Astrocyte of the spinal cord (primary cell): ENCODE measurements at regions not wholly inside any gene's neighbourhood (a gene's known extent, or its start where the extent isn't known, plus 50 kb on each side); places are given as distances from the start of the nearest gene placed in this dataset.
A peak's percentile ranks its signal among the peaks of the same experiment; 100 is the strongest.
"Not testable (repeated sequence)": the region's sequence is repeated elsewhere in the genome, so short reads cannot be mapped to it uniquely, and the experiment has no call there.

Experiments used
- DNase-seq: peaks from one replicate; pipeline ENCODE4 v3.0.0; 2011; ENCODE audit warnings: low read depth, low spot score
- H3K4me3 ChIP-seq: 2 replicates; pipeline ENCODE4 v1.5.1; 2011; ENCODE audit warnings: low read depth, mild to moderate bottlenecking, low read length, moderate library complexity
- in situ Hi-C: cut with HindIII; loops from 2 replicates; pipeline ENCODE4 v1.10.0; 2017; ENCODE audit warnings: low sequenced_read_pairs
- TF ChIP-seq, protein P1 (sequence below): IDR thresholded peaks from 2 replicates; pipeline ENCODE4 v1.5.1; 2012; ENCODE audit warnings: low read depth, mild to moderate bottlenecking, low read length, inconsistent platforms

DNA sequence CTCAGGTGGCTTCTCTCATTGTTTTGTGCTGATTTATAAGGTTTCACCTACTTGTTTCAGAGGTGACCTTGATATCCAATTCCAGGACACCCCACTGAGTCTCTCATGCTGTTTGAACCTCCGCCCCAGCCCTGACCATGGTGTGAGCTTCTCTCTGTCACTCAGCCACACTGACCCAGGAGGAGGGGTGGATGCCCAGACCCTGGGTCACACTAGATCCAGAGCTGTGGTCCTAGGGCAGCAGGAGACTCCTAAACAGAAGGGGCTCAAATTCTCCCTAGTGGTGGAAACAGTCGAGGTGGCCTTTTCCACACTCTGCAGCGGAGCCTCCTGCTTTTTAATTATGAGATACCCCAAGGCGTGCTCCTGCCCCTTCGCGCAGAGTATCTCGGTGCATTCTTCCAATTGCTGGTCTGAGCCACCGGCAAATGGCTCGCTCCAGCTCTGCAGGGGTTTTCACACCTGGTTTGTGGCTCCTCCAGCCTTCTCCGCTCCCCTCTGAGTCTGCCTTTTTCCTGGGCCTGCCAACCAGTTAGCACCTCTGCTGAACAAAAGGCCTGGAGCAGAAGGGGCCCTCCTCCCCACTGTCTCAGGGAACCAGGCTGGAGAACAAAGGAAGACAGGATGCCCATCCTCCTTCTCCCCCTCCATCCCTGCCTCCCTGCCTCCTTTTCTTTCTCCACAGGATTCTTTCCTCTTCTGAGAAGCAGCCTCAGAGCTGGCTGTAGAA lies 147.3 kb upstream of the SPRED2 start:
- in situ Hi-C loops, result no loop called here
- no peak for DNase-seq
- TF ChIP-seq, protein P1, sequence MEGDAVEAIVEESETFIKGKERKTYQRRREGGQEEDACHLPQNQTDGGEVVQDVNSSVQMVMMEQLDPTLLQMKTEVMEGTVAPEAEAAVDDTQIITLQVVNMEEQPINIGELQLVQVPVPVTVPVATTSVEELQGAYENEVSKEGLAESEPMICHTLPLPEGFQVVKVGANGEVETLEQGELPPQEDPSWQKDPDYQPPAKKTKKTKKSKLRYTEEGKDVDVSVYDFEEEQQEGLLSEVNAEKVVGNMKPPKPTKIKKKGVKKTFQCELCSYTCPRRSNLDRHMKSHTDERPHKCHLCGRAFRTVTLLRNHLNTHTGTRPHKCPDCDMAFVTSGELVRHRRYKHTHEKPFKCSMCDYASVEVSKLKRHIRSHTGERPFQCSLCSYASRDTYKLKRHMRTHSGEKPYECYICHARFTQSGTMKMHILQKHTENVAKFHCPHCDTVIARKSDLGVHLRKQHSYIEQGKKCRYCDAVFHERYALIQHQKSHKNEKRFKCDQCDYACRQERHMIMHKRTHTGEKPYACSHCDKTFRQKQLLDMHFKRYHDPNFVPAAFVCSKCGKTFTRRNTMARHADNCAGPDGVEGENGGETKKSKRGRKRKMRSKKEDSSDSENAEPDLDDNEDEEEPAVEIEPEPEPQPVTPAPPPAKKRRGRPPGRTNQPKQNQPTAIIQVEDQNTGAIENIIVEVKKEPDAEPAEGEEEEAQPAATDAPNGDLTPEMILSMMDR, result no peak

DNA sequence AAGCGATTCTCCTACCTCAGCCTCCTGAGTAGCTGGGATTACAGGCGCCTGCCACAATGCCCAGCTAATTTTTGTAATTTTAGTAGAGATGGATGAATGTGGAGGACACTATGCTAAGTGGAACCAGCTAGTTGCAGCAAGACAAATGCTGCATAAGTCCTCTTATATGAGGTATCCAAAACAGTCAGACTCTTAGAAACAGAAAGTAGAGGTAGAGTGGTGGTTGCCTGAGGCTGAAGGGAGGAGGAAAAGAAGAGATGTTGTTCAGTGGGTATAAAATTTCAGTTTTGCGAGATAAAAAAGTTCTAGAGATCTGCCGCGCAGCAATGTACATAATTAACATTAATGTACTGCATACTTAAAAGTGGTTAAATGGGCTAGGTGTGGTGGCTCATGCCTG lies 145.3 kb upstream of the SPRED2 start:
- H3K4me3 ChIP-seq, result no peak overlapping the region
- TF ChIP-seq, protein P1, result no peak
- in situ Hi-C loops, result no loop called here
- DNase-seq, result no peak

More for the DNA sequence above, 147.3 kb upstream of the SPRED2 start:
- H3K4me3 ChIP-seq, result no peak overlapping the region

DNA sequence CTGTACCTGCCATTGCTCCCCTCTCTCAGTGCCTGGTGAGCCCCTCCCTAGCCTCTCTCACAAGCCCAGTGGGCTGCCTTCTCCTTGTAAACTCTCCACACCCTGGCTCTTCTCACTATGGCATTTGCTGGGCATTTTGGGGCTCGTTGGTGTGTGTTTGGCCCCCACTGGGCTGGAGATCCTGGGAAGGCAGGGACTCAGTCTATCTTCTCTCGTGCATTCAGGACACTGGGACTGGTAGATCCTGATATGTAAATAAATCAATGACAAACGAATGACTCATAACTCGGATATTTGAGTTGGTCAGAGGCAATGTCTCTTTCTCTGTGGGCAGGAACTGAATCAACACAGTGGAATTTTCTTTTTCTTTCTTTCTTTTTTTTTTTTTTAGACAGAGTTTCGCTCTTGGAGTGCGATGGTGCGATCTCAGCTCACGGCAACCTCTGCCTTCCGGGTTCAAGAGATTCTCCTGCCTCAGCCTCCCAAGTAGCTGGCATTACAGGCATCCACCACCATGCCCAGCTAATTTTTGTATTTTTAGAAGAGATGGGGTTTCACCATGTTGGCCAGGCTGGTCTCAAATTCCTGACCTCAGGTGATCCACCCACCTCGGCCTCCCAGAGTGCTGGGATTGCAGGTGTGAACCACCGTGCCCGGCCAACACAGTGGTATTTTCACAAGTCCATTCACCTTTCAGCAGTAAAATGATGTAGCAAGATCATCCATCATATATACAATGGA lies 144.6 kb upstream of the SPRED2 start:
- DNase-seq, result peak; percentile 92
- TF ChIP-seq, protein P1, result no peak
- in situ Hi-C loops, result no loop called here
- H3K4me3 ChIP-seq, result no peak overlapping the region

DNA sequence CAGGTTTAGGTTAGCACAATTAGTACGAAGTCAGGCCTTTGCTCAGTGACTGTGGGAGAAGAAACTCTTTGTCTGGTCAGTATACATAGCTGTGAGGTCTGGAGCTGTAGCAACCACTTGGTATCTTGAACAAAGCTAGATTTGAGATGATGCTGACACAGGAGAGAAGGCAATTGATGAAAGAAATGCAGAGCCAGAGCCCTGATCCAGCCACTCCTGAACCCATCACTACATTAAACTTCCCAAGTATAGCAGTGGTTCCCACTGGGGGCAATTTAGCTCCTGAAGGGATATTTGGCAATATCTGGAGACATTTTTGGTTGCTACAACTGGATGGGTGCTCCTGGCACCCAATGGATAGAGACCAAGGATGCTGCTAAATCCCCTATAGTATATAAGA lies 143.9 kb upstream of the SPRED2 start:
- no peak overlapping the region for H3K4me3 ChIP-seq
- in situ Hi-C loops, result no loop called here
- no peak for DNase-seq
- TF ChIP-seq, protein P1, result no peak

DNA sequence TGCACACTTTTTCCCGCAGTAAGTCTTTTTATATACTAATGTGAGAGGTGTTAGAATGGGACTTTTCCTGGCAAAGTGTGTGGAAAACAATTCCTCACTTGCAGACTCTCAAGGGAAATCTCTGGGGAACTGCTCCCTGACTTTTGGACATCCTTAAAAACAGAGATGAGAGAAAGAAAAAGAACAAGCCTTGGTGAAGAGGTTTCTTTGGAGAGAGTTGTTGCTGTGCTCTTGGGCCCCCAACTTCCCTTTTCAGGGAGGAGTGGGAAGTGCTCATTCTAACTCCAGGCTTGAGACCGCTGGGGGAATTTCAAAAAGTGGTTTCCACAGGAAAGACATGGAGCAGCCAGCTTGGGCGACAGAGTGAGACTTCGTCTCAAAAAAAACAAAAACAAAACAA lies 142.6 kb upstream of the SPRED2 start:
- no peak overlapping the region for H3K4me3 ChIP-seq
- in situ Hi-C loops, result no loop called here
- no peak for DNase-seq
- TF ChIP-seq, protein P1, result no peak

DNA sequence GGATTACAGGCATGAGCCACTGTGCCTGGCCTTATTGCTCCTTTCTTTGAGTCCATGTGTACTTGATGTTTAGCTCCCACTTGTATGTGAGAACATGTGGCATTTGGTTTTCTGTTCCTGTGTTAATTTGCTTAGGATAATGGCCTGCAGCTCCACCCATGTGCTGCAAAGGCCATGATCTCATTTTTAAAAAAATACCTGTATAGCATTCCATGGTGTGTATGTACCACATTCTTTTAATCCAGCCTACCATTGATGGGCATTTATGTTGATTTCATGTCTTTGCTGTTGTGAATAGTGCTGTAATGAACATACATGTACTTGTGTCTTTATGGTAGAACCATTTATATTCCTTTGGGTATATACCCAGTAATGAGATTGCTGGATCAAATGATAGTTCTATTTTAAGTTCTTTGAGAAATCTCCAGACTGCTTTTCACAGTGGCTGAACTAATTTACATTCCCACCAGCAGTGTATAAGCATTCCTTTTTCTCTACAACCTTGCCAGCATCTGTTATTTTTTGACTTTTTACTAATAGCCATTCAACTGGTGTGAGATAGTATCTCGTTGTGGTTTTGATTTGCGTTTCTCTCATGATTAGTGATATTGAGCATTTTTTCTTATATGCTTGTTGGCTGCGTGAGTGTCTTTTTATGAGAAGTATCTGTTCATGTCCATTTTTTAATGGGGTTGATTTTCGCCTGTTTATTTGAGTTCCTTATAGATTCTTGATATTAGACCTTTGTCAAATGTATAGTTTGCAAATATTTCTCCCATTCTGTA lies 136.4 kb upstream of the SPRED2 start:
- DNase-seq, H3K4me3 ChIP-seq, in situ Hi-C loops: not testable (repeated sequence)
